Muscle layer of duodenum (tissue), 2 donors: ENCODE measurements at regions not wholly inside any gene's neighbourhood (a gene's known extent, or its start where the extent isn't known, plus 50 kb on each side); places are given as distances from the start of the nearest gene placed in this dataset.

Experiments used
- H3K27ac ChIP-seq: one replicate; pipeline ENCODE4 v1.7.0; 2013; ENCODE audit warnings: mild to moderate bottlenecking, low read length
- H3K27me3 ChIP-seq: one replicate; pipeline ENCODE4 v1.7.0; 2013; ENCODE audit warnings: low read depth, mild to moderate bottlenecking, control low read depth, low read length
- H3K36me3 ChIP-seq, 2 donors: one replicate each; pipeline ENCODE4 v1.7.0; 2013; ENCODE audit warnings: low read length in 2 of 2, control low read depth in 1 of 2, mild to moderate bottlenecking in 1 of 2; ENCODE audit not compliant: insufficient read depth in 2 of 2, control insufficient read depth in 1 of 2
- H3K4me1 ChIP-seq, 2 donors: one replicate each; pipeline ENCODE4 v1.7.0; 2013; ENCODE audit warnings: low read length in 2 of 2, mild to moderate bottlenecking in 2 of 2, control low read depth in 1 of 2, moderate library complexity in 1 of 2; ENCODE audit not compliant: insufficient read depth in 2 of 2, control insufficient read depth in 1 of 2
- H3K4me3 ChIP-seq, 2 donors: one replicate each; pipeline ENCODE4 v1.7.0; 2013; ENCODE audit warnings: low read length in 2 of 2, low read depth in 1 of 2, mild to moderate bottlenecking in 1 of 2
- H3K9me3 ChIP-seq, 2 donors: one replicate each; pipeline ENCODE4 v1.7.0; 2013; ENCODE audit warnings: low read length in 2 of 2, control low read depth in 1 of 2, mild to moderate bottlenecking in 1 of 2; ENCODE audit not compliant: control insufficient read depth in 1 of 2
- donor health status: healthy.

DNA sequence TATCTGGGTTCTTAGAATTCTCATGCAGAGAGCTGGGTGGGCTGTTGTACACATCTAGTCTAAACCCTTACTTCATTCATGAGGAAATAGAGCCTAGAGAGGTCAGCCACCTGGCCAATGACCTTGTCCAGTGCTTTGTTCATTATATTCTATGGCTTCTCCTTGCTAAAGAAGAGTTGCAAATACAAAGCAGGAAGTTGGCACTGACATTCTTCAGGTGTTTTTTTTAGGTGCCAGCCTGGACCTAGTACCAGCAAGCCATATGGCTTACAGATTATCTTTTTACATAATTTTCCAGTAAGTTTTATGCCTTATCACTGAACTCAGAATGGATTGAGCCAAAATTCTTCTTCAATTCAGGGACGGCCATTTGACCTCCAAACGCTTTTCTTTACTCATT, 54.7 kb upstream of the PGM2 start:
- Histone ChIP-seq H3K27ac (no peak overlapping the region), H3K9me3 (no peaks in the 10 kb centered on the region), H3K27me3 (no peaks in the 10 kb centered on the region), H3K36me3 (no peaks in the 10 kb centered on the region), H3K4me3 (no peak overlapping the region), H3K4me1 (no peaks in the 10 kb centered on the region)

DNA sequence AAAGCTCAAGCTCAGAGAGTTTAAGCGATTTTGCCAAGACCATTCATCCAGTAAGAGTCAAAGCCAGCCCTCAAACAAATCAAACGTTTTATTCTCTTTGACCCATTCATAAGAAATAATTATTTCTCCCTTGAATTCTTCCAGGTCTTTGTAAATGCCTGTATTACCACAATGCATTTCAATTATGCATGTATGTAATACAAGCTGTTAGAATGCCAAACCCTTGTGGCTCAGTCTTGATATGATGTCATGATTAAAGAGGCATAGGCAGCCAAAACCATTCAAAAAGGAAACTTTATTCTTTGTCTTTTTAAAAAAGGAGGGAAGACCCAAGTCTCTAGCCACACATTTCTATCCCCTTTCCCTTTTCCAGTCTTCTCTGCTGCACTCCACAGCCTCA, 56.5 kb upstream of the PGM2 start:
- H3K9me3 ChIP-seq = no peaks in the 10 kb centered on the region
- no peak overlapping the region for H3K27ac ChIP-seq
- no peaks in the 10 kb centered on the region for H3K27me3 ChIP-seq
- no peaks in the 10 kb centered on the region for H3K36me3 ChIP-seq
- no peaks in the 10 kb centered on the region for H3K4me1 ChIP-seq
- H3K4me3 ChIP-seq = no peak overlapping the region

DNA sequence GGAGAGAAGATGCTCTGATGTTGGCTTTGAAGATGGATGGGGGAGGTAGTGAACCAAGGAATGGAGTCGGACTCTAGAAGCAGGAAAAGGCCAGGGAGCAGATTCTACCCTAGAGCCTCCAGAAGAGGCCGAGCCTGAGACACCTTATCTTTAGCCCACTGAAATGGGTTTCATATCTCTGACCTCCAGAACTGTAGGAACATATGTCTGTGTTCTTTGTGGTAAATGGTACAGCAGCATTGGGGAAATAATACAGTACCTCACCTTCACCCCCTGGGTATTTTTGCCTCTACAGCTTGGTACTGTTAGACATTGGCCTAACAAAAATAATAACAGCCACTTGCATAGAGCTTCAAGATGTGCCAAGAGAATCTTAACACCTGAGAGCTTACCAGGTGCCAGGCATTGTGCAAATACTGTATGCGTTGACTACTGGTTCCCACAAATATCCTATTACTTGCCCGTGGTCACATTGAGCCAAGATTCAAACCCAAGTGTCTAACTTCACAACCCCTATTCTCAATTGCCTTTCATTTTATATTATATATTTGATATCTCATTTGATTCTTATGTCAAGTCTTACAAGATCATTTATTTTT, 57.0 kb upstream of the PGM2 start:
- H3K27ac ChIP-seq = no peak overlapping the region
- no peaks in the 10 kb centered on the region for H3K36me3 ChIP-seq
- no peaks in the 10 kb centered on the region for H3K4me1 ChIP-seq
- H3K27me3 ChIP-seq = no peaks in the 10 kb centered on the region
- H3K4me3 ChIP-seq = no peak overlapping the region
- H3K9me3 ChIP-seq = no peaks in the 10 kb centered on the region

DNA sequence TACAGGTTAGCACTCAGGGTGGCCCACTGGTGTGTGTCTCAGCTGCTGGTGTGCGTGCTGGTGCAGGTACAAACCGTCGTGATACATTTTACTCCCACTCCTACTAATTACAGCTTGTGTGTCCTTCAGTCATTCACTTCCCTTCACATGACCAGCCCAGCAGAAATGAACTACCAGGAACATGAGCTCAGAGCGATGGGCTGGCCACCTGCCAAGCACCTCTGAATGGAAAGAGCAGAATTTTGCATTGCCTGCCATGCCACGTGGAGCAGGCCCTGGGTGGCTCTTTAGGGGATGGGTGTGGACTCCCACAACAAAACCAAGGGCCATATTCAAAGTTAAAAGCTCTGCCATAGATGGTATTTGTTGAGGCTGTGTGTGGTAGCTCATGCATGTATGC, 58.9 kb upstream of the PGM2 start:
- Histone ChIP-seq H3K4me3 (no peak overlapping the region), H3K4me1 (no peaks in the 10 kb centered on the region), H3K9me3 (no peaks in the 10 kb centered on the region), H3K36me3 (no peaks in the 10 kb centered on the region), H3K27ac (no peak overlapping the region), H3K27me3 (no peaks in the 10 kb centered on the region)

DNA sequence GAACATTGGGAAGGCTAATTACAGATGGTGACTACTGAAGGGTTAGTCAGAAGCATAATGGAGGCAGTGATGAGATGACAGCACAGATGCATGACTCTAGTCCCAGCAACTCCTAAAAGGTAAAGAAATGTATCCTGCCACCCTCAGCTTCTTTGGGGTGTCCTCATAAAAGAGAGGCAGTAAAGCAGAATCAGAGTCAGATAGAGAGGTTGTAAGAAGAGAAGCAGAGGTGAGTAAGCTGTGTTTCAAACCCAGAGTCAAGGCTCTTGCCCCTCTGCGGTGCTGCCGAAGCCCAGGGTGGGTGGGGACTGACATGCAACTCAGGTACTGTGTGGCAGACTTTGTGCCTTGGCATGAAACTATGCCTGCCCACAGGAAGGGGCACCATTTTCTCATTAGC, 59.5 kb upstream of the PGM2 start:
- Histone ChIP-seq H3K9me3 (no peaks in the 10 kb centered on the region), H3K4me3 (no peak overlapping the region), H3K27ac (no peak overlapping the region), H3K36me3 (no peaks in the 10 kb centered on the region), H3K4me1 (no peaks in the 10 kb centered on the region), H3K27me3 (no peaks in the 10 kb centered on the region)

DNA sequence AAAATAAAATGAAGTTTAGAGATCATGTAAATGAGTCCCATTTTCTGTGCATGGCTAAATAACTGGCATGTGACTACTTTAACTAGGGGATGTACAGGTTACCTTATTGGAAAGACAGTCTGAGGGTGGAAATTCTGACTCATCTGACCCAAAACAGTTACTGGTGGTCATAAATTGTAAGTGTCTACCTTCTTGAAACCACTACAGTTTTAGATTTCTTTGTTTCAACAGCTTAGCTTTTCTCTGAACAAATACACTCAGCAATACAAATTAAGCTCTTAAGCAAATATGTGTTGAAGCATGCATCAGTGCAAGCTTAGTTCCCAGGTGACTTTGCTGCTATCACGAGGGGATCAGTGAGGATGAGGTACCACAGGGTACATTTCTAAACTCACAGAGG, 60.7 kb upstream of the PGM2 start:
- no peaks in the 10 kb centered on the region for H3K27me3 ChIP-seq
- no peaks in the 10 kb centered on the region for H3K36me3 ChIP-seq
- no peaks in the 10 kb centered on the region for H3K4me1 ChIP-seq
- H3K4me3 ChIP-seq = no peak overlapping the region
- H3K9me3 ChIP-seq = no peaks in the 10 kb centered on the region
- no peak overlapping the region for H3K27ac ChIP-seq

DNA sequence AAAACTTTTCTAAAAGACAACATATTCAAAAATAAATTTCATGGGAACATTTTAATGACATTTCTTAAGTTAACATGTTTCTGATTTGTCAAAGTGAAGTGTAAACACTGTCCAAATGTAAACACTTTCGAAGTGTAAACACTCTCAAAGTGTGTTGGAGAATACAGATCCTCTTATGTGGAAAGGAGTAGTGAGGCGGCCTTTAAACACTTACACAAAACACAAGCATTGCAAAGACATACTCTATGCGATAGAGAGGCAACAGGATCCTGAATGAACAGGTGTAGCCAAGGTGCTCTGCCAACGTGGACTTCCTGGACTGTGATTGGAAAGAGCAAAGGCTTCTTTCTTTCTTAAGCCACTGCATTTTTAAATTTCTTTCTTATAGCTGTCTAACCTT, 62.7 kb upstream of the PGM2 start:
- H3K4me1 ChIP-seq = peaks cover 0 to under 1% of the 10 kb centered on the region in 2 donors
- no peaks in the 10 kb centered on the region for H3K36me3 ChIP-seq
- no peaks in the 10 kb centered on the region for H3K9me3 ChIP-seq
- no peak overlapping the region for H3K27ac ChIP-seq
- no peaks in the 10 kb centered on the region for H3K27me3 ChIP-seq
- H3K4me3 ChIP-seq = no peak overlapping the region

DNA sequence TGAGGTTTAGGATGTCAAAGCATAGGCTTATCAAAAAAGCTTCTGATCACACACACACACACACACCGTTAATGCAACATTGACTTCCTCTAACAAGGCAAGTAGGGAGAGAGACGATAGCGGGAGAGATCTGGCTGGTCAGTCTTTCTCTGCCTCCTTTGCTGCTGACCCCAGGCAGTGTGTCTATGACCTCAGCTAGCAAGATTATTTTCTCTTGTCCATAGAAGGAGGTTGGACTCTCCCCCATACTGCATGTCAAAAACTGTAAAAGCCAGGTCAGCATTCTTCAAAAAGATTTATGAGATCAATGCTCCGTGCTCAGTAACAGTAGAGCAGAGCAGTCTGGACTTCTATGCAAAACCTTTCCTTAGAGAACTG, 63.5 kb upstream of the PGM2 start:
- H3K9me3 ChIP-seq = no peaks in the 10 kb centered on the region
- no peak overlapping the region for H3K27ac ChIP-seq
- H3K4me3 ChIP-seq = no peak overlapping the region
- peaks cover 0 to 9% of the 10 kb centered on the region in 2 donors for H3K4me1 ChIP-seq
- no peaks in the 10 kb centered on the region for H3K27me3 ChIP-seq
- H3K36me3 ChIP-seq = no peaks in the 10 kb centered on the region

DNA sequence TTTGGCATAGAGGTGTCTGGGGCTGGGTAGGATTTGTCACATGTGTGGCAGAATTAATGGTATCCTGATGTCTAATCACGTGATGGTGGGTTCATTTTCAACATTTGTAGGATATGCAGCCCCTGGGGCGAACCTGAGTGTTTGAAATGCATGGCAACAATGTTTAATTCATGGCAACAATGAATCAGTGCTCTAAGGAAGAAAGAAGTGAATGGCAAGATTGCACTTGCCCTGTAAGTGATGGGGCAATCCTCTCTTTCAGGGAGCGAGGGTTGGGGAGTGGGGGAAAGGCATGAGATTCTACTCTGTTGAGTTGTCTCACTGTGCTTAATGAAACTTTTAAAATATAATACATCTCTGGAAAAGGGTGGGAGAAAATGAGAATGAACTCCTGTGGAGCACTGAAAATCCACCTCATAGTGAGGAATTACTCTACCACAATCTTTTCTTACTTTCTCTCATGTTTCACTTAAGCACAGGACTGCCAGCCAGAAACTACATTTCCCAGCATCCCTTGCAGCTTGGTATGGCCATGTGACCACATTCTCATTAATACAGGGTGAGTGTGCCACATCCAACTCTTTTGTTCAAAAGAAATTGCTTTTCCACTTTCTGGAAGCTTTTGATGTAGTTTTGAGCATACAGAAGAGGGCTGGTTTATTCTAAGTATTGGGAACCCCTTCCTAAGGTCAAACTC, 64.0 kb upstream of the PGM2 start:
- H3K36me3 ChIP-seq = no peaks in the 10 kb centered on the region
- no peak overlapping the region for H3K4me3 ChIP-seq
- no peaks in the 10 kb centered on the region for H3K9me3 ChIP-seq
- peaks cover 0 to 10% of the 10 kb centered on the region in 2 donors for H3K4me1 ChIP-seq
- no peaks in the 10 kb centered on the region for H3K27me3 ChIP-seq
- H3K27ac ChIP-seq = no peak overlapping the region

DNA sequence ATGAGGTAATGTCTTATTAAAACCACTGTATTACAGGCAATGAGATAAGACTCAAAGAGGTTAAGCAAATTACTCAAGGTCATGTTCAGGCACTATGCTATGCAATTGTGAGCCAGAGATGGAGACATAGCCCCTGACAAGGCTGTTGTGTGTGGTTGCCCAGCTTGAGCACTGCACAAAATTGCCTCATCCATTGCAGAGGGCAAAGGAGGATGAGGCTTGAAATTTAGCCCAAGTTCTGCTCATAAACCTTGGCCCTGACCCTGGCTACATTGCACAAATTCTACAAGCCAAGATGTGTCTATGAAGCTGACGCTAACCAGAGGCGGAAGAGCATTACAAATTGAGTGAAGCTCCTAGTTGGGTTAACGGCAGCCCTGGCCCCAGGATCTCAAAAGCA, 65.6 kb upstream of the PGM2 start:
- no peaks in the 10 kb centered on the region for H3K27me3 ChIP-seq
- H3K36me3 ChIP-seq = no peaks in the 10 kb centered on the region
- peaks cover 0 to 10% of the 10 kb centered on the region in 2 donors for H3K4me1 ChIP-seq
- H3K4me3 ChIP-seq = no peak overlapping the region
- H3K27ac ChIP-seq = no peak overlapping the region
- no peaks in the 10 kb centered on the region for H3K9me3 ChIP-seq

DNA sequence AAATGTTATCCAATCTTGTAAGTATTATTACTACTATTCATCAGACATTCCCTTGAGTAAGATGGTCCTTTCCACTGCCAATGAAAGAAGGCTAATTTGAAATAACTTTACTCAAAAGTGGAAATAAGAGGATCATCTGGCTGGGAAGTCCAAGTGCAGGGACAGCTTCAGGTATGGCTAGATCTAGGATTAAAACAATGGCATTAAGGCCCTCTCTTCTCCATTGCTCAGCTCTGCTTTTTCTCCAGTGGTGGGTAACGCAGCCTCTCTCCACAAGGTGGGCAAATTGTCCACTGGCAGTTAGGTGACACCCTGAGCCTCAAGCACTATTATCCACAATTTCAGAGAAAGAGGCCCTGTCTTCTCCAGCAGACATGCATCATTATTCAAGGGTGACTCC, 66.7 kb upstream of the PGM2 start:
- H3K27me3 ChIP-seq = no peaks in the 10 kb centered on the region
- H3K36me3 ChIP-seq = no peaks in the 10 kb centered on the region
- H3K4me3 ChIP-seq = no peak overlapping the region
- peaks cover 0 to 15% of the 10 kb centered on the region in 2 donors for H3K4me1 ChIP-seq
- no peak overlapping the region for H3K27ac ChIP-seq
- H3K9me3 ChIP-seq = no peaks in the 10 kb centered on the region

DNA sequence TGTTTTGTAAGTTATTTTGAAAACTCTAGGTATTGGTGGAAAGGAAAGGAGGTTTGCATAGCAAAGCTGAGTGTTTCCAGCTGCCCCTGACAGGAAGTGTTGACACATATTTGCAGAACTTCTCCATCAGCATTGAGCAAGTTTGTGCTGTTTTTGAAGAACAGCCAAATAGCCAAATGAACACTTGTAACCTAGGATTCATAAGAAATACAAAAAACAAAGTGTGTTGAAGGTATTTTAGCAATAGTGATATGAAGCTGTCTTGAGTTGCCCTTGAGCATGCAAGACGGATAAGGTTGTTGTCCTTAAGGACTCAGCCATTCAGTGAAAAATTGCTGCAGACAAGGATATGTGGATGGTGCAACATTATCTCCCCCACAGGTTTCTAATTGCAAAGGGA, 68.3 kb upstream of the PGM2 start:
- no peaks in the 10 kb centered on the region for H3K36me3 ChIP-seq
- H3K27ac ChIP-seq = peak overlapping the region; percentile 10
- no peaks in the 10 kb centered on the region for H3K9me3 ChIP-seq
- peaks cover 0 to 15% of the 10 kb centered on the region in 2 donors for H3K4me1 ChIP-seq
- no peak overlapping the region for H3K4me3 ChIP-seq
- no peaks in the 10 kb centered on the region for H3K27me3 ChIP-seq
